ENCODE measurements at regions not wholly inside any gene's neighbourhood (a gene's known extent, or its start where the extent isn't known, plus 50 kb on each side); places are given as distances from the start of the nearest gene placed in this dataset.

- ChIA-PET POLR2A (no interaction called here), CTCF (no interaction called here)
- DNase-seq (ENCODE audit: extremely low spot score) = no peak
- TF ChIP-seq CTCF (IDR thresholded peaks at IDR 0.05; ENCODE audit: control extremely low read depth, extremely low read depth, low read depth, missing control alignments) = no peak
Observed at GRCh38 chr20:41938353-41938752, 320.2 kb upstream of the CHD6 start.

- no peak for DNase-seq (ENCODE audit: extremely low spot score)
- TF ChIP-seq CTCF (IDR thresholded peaks at IDR 0.05; ENCODE audit: control extremely low read depth, extremely low read depth, low read depth, missing control alignments) = no peak
- POLR2A ChIA-PET = no interaction called here
- CTCF ChIA-PET = no interaction called here
Observed at GRCh38 chr20:41935259-41935791, 317.1 kb upstream of the CHD6 start.

- ChIA-PET POLR2A (no interaction called here), CTCF (no interaction called here)
- no peak for TF ChIP-seq CTCF (IDR thresholded peaks at IDR 0.05; ENCODE audit: control extremely low read depth, extremely low read depth, low read depth, missing control alignments)
- no peak for DNase-seq (ENCODE audit: extremely low spot score)
Observed at GRCh38 chr20:41932431-41932830, 314.3 kb upstream of the CHD6 start.

- ChIA-PET POLR2A (no interaction called here), CTCF (no interaction called here)
- no peak for DNase-seq (ENCODE audit: extremely low spot score)
- no peak for TF ChIP-seq CTCF (IDR thresholded peaks at IDR 0.05; ENCODE audit: control extremely low read depth, extremely low read depth, low read depth, missing control alignments)
Observed at GRCh38 chr20:41927655-41928054, 309.5 kb upstream of the CHD6 start.

GRCh38 chr20:41927189-41927588 is 309.0 kb upstream of the CHD6 start:
- ChIA-PET POLR2A (no interaction called here), CTCF (no interaction called here)
- DNase-seq (ENCODE audit: extremely low spot score) = no peak
- no peak for TF ChIP-seq CTCF (IDR thresholded peaks at IDR 0.05; ENCODE audit: control extremely low read depth, extremely low read depth, low read depth, missing control alignments)

GRCh38 chr20:41925476-41925875 is 307.3 kb upstream of the CHD6 start:
- DNase-seq (ENCODE audit: extremely low spot score) = no peak
- POLR2A ChIA-PET = no interaction called here
- TF ChIP-seq CTCF (IDR thresholded peaks at IDR 0.05; ENCODE audit: control extremely low read depth, extremely low read depth, low read depth, missing control alignments) = no peak
- CTCF ChIA-PET = no interaction called here

- CTCF ChIA-PET = no interaction called here
- no peak for TF ChIP-seq CTCF (IDR thresholded peaks at IDR 0.05; ENCODE audit: control extremely low read depth, extremely low read depth, low read depth, missing control alignments)
- POLR2A ChIA-PET = no interaction called here
- no peak for DNase-seq (ENCODE audit: extremely low spot score)
Observed at GRCh38 chr20:41923624-41924023, 305.4 kb upstream of the CHD6 start.

All from GM10248 (cell line).